Ammon's horn (tissue), 1 donor: ENCODE measurements at regions not wholly inside any gene's neighbourhood (a gene's known extent, or its start where the extent isn't known, plus 50 kb on each side); places are given as distances from the start of the nearest gene placed in this dataset.
"Not testable (repeated sequence)": the region's sequence is repeated elsewhere in the genome, so short reads cannot be mapped to it uniquely, and the experiment has no call there.

Experiments
- DNase-seq: peaks from one replicate; pipeline ENCODE4 v3.0.0-alpha.2; 2016; ENCODE audit warnings: low spot score

DNA sequence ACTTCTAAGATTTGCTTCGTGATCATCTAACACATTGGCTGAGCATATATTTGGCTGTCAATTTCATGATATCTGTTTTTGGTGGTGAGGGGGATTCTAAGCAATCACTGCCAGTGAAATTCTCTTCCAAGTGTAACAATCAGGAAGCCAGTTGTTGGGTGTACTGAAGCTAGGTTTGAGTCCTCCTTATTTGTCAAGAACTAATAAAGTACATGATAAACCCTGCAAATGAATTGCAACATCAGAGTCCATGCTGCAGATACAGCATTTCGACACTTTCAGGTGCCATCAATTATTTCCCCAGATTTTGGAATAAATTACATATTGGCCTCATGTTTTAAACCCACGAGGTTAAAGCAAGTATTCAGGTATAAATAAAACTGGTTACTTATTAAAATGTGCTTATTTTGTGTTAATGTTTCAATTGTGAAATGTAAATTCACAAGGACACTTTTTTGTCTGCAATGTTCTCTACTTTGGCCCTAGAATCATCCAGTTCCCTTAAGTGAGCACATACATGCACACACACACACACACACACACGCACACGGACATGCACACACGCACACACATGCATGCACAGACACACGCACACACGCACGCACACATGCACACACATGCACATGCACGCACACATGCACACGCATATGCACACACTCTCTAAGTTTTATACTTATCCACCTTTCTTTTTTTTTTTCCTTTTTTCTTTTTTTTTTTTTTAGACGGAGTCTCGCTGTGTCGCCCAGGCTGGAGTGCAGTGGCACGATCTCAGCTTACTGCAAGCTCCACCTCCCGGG is 510.2 kb upstream of the KLF6 start:
- no peak for DNase-seq

DNA sequence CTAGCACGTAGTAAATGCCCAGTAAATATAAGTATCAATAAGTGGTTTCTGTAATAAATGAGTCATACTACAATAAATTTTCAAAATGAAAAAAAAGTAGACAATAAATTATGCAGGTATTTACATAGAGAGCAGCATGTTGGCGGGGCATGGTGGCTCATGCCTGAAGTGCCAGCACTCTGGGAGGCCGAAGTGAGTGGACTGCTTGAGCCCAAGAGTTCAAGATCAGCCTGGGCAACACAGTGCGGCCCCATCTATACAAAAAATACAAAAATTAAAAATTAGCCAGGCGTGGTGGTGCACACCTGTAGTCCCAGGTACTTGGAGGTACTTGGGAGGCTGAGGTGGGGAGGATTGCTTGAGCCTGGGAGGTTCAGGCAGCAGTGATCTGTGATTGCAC is 509.3 kb upstream of the KLF6 start:
- no peak for DNase-seq

DNA sequence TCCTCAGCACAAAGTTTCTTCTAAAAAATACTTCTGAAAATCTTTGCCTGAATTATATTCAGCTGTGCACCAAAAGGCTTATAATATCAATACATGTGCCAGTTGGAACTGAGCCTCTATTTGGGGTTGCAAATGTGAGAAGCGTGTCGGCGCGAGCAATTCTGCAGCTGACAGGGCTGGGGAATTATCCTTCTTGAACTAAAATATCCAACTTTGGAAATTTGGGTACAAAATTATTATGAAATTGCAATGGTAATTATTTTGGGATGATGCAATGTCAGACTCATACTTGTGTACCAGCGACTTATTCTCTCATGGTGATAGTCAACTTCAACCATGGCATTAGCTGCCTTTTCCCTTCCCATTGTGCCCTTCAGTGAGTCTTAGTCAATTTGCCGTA is 507.0 kb upstream of the KLF6 start:
- no peak for DNase-seq

DNA sequence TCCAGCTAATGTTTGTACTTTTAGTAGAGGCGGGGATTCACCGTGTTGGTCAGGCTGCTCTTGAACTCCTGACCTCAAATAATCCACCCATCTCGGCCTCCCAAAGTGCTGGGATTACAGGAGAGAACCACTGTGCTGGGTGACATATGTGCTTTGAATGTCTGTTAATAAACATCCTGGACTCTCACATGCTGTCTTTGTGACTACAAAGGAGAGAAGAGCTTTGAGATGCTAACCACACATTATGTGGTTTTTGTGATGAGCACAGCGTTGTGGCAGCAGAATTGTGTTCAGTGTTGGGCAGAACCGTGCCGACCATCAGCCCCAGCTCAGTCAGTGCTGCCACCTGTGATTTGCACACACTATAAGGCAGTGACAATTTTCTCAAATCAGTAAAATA is 500.1 kb upstream of the KLF6 start:
- no peak for DNase-seq

DNA sequence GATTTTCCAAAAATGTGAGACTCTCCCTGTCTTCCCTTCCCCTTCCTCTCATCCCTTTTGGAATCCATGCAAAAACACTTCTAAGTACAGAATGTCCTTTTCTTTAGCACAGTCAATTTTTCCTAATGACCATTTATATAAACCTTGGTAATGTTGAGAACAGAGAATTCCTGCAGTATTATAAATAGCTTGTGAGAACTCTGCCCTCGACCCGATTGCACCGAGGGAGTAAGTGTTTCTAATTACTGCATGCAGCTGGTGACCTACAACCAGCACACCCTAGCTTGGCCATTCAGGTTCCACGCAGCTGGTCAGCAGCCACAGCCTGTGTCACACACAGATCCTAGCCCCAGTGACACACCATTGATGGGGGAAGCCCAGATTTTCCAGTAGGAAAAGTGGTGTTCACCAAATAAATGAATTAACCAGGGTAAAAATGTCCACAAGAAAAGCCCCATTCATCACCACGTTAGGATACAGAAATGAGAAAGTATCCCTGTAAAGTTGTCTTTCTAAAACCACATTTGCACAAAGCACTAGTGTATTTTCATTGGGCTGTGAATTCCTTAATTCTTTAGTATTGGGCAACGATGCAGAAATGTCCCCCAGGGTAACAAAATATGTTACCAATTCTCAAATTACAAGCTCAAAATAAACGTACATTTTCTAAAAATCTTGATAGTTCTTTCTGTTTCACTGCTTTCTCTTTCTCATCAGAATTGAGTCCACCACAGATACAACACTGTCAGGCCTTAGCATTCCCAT is 499.0 kb upstream of the KLF6 start:
- DNase-seq: no peak

DNA sequence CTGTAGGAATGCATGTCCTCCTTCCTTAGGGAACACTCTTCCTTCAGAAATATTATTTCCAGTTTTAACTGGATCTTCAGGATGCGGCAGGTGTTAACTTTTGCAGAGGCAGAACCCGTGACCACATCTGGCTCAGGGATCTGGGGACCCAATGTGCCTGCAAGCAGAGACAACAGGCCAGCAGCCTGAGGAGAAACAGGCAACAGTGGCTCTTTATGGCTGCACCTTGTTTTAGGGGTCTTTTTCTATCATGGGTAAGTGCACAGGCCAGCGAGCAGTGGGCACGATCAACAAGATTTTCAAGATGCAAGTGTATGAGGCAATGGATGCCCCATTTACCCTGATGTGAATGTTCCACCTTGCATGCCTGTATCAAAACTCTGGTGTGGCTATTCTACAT is 497.5 kb upstream of the KLF6 start:
- DNase-seq: no peak

DNA sequence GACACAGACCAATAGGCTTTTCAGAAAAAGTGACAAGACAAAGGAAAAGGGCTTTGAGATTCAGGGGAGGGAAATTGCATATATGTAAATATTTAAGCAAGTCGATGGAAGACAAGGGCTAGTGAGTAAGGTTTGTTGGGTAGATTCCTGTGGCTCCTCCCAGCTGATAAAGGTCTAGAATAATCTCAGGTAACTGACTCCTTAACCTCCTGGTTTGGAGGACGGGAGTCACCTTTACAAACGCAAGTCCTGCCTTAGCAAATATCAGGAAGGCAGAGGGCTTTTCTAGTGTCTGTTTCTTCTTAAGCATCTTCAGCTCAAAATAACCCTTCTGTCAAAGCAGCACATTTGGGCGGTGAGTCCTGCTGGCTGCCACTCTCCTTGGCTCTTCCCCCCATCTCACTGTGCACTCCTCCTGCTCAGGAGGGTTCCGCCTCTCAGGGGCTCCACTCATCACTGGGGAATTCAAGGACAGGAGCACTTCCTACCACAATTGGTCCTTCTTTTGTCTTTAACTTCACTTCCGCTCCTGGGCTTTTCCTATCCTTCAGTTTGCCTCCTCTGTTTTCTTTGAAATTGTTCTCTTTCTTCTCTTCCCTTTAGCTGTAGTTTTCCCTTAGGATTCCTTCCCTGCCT is 496.3 kb upstream of the KLF6 start:
- no peak for DNase-seq

DNA sequence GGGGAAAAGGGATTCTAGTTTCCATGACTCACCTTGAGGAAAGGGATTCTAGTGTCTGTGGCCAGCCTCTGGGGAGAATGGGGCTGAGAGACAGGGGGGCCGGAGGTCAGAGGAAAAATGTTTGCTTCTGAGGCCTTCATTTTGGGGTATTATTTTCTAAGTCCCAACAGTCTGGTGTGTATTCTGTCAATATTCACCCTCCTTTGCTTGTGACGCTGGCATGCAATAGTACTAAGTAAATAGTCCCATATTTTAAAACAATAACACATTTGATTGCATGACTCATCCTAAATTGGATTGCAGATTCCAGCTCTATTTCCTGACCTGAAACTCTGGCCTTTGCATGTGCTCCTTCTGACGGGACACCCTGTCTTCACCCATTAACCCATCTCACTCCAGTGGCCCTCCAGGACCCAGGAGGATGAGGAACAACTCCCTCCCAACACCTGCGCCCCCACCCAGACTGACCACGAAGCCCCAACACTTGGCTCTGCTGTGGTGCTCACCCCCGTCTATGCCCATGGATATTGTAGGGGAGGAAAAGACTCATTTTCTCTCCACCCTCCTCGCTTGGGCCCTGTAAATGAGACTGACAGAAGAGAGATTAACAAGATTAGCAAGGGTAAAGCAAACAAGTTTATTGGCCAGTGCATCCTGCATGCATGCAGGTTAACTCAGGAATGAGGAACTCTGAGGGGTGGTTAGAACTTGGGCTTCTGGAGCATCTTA is 495.6 kb upstream of the KLF6 start:
- no peak for DNase-seq

DNA sequence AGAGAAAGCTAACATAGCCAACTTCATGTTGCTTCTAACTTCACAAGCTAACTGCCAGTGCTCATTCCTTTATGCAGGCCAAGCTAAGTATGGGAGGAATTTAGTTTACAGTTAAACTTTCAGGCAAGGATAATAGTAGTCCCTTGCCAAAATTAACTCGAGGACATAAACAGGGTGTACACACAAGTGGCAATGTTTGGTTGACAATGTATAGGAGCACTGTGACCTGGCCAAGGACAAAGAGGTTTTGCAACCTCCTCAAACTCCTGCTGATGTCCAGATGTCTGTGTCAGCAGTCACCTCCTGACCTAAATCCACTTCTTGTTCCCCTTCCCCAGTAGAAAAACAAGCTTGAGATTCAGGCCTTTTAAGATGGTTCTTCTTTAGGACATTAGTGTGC is 494.6 kb upstream of the KLF6 start:
- DNase-seq: peak; percentile 38

DNA sequence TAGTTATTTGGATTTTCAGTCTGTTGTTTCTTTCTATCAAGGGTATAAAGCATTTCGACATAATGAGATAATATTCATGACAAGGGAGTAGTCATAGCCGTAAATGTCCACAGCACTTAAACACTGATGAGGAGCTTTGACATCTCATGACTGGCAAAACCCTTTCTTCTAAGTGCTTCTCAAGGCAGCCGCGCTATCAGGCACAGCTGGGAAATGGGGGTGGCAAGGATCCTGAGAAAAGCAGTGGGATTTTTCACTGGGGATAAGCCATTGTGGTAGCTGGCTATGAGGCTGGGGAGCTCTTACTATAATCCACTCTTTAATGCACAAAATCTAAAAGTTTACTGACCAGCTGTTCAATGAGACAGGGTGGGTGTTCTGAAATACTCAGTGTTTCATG is 493.2 kb upstream of the KLF6 start:
- DNase-seq: no peak

DNA sequence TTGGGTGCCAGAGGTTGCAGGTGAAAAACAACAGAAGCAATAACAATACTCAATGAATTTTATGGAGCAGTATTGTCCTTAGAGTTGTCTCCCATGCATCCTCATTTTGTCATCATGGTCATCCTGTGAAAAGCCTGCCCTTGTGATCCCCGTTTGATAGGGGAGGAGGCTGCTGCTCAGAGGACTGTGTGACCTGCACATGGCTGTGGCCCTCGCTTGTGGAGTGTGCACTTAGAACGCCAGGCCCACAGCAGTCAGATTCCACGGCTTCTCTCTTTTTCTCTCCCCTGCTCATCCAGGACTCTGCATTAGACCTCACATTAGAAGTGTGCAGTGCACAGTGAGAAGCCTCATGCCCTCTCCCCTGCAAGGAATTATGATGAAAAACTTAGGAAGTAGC is 491.1 kb upstream of the KLF6 start:
- no peak for DNase-seq

DNA sequence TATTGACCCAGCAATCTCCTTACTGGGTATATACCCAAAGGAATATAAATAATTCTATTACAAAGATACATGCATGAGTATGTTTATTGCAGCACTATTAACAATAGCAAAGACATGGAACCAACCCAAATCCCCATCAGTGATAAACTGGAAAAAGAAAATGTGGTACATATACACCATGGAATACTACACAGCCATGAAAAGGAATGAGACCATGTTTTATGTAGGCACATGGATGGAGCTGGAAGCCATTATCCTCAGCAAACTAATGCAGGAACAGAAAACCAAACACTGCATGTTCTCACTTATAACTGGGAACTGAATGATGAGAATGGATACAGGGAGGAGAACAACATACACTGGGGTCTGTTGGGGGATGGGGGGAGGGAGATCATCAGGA is 489.7 kb upstream of the KLF6 start:
- not testable (repeated sequence) for DNase-seq

DNA sequence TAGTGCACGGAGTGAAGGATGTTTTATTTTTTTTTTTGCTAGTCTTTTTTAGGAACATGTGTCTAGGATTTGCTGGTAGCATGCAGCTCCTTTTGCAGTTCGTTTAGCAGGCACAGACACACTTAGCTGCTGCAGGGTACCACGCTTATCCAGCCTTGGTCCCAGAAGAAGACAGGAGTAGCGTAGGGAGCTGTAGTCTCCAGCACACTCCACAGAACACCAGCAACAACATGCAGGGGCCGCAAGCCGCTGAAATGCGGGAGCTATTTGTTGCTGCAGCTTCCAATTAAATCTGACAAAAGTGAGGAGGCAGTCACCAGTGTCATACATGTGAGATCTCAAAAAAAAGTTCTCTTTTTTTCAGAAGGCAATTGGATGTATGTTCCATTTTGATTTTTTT is 486.2 kb upstream of the KLF6 start:
- no peak for DNase-seq

DNA sequence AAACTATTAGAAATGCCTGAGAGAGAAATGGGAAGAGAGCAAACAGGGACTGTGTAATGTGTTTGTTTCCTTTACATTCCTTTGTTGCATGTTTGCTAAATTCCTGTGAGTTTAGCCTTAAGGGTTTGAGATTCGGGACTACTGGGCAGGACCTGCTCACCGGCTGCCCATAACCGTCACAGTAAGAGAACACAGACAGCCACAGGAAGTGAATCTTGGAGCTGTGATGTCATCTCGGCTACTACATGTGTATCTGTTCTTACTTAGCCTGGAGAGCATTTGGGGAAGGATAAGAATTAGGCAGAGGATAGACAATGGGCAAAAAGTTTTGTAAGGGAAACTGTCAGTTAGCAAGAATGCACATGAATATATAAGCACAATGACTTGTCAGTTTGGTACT is 485.1 kb upstream of the KLF6 start:
- peak; percentile 60 for DNase-seq

DNA sequence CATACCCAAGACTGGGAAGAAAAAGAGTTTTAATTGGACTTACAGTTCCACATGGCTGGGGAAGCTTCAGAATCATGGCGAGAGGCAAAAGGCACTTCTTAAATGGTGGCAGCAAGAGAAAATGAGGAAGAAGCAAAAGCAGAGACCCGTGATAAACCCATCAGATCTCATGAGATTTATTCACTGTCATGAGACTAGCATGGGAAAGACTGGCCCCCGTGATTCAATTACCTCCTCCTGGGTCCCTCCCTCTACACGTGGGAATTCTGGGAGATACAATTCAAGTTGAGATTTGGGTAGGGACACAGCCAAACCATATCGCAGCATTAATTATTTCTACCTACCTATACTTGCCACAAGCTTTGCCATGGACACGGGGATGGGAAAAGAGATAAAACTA is 483.5 kb upstream of the KLF6 start:
- not testable (repeated sequence) for DNase-seq

DNA sequence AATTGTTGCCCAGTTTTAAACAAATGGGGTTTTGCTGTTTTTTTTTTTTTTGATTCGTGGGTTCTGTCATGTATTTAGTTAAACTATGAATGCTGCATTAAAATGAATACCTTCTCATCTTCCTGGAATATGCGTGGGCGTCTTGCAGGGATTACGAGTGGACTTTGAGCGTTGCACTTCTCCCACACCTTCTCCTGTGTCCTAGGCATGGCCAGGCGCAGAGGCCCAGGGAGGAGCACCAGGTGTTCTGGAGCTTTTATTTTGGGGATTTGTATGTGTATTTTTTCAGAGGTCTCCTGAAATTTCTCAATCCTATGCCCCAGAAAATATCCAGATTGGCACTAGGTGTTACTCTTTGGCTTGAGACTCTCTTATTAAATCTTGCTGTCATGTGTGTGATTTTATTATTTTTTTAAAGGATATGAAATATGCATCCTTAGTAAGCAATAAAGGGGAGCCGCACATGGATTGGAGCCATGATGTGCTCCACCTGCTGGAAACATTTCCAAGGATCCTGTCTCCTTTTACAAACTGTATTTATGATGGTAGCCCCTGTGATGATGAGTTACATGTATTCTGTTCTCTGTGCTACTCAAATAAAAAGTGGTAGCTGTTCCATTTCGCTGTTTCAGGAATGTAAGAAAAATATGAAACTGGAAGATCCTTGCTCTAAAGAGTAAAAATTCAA is 482.2 kb upstream of the KLF6 start:
- no peak for DNase-seq

DNA sequence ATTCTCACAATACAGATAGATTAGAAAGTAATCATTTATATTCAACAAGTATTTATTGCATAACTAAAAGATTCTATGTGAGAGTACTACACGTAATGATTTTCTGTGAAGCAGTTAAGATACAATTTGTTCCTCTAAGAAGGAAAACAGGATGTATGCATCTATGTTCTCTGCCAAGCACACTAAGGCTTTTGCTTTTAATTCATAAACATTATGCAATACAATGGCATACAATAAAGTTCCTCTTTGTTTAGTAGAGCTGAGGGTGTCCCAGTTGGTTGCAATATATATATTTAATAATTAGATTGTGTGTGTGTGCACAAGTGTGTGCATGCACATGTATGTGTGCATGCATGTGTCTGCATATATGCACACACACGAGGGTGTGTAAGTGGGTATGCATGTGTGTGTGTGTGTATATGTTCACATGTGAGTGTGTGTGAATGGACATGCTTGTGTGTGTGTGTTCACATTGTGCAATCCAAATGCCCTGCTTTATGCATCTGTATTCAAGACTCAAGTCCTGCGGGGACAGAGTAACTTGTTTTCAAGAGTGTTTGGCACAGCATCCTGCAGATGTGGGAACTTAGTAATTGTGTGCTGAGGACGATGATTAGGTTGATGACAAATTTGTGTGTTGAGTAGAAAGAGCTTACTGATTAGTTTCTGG is 481.5 kb upstream of the KLF6 start:
- DNase-seq: no peak

DNA sequence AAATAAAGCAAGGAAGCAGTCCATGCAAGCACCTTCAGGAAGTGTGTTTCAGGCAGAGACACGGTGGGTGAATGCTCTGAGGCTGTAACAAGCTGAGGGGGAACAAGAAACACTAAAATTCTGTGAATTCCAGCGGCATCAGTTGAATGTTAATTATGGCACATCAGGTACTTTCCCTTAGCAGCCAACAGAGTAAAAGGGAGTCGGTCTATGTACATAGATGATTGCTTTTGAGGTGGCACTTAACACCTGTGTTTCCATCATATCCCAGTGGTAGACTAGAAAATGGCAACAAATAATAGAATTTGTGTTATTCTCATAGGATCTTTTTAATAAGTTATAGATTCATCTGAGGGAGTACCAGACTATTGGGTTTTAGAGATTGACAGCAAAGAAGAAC is 481.0 kb upstream of the KLF6 start:
- DNase-seq: no peak

DNA sequence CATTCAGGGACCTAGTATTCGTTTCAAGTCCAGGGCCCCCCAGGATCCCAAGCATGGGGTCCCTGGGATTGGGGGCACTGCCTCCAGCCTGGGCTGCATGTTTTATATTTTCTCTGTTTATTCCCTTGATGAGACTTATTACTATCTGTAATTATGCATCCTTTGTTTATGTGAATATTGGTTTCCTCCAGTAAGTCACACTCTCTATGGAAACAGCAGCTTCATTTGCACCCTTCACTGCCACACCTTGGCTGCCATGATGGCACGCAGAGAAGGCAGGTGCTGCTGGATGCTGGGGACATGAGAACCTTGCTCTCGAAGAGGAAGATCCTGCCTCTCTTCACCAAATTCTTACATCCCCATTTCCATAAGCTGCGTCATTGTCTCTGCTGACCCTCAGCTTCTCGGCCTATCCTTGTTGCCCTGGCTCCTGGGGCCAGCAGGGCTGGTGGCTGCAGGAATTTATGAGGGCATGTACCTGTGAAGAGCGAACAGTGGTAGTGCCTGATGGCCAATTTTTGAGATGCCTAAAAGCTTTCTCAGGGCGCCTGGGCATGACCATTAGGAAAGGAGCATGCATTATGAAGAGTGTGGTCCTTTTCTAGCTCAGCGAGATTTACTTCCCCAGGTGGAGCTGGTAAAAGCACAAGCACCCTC is 479.3 kb upstream of the KLF6 start:
- DNase-seq: no peak

DNA sequence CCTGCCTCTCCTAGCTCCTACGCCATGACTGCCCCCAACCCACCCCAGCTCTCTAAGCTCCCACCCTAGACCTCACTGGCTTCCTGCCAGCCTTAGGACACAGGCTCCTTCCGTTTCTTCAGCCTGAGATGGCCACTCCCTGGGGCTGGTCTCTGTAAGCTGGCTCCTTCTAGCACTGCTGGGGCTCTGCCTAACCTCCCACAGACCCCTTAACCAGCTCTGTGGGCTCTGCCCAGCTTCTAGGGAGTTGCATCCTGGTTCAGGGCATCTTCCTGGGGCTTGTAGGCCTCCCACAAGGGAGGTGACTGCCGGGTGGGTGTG is 478.6 kb upstream of the KLF6 start:
- no peak for DNase-seq
